ENCODE measurements at regions not wholly inside any gene's neighbourhood (a gene's known extent, or its start where the extent isn't known, plus 50 kb on each side); places are given as distances from the start of the nearest gene placed in this dataset.
"Not testable (repeated sequence)": the region's sequence is repeated elsewhere in the genome, so short reads cannot be mapped to it uniquely, and the experiment has no call there.

DNA sequence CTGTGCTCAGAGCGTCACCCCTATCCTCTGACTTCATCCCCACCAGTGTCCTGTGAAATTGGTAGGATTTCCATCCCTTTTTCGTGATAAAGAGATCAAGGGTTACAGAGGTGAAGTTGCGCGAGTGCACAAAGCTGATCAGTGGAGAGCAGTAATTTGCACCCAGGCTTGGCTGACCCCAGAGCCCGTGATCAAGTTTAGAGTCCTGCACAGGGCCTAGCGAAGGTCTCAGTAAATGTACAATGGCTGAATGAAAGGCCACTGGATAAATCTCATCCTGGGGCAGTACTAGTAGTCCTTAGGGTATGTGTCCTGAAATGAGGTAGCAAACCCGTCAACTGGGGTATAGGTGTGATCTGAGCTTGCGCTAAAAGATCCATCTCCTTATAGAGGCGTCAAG is 173.2 kb upstream of the CXorf66 start:
- TF ChIP-seq, protein P1, sequence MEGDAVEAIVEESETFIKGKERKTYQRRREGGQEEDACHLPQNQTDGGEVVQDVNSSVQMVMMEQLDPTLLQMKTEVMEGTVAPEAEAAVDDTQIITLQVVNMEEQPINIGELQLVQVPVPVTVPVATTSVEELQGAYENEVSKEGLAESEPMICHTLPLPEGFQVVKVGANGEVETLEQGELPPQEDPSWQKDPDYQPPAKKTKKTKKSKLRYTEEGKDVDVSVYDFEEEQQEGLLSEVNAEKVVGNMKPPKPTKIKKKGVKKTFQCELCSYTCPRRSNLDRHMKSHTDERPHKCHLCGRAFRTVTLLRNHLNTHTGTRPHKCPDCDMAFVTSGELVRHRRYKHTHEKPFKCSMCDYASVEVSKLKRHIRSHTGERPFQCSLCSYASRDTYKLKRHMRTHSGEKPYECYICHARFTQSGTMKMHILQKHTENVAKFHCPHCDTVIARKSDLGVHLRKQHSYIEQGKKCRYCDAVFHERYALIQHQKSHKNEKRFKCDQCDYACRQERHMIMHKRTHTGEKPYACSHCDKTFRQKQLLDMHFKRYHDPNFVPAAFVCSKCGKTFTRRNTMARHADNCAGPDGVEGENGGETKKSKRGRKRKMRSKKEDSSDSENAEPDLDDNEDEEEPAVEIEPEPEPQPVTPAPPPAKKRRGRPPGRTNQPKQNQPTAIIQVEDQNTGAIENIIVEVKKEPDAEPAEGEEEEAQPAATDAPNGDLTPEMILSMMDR (IDR thresholded peaks at IDR 0.05) = not testable (repeated sequence)
- TF ChIP-seq POLR2A (IDR thresholded peaks at IDR 0.05) = not testable (repeated sequence)
